Upper lobe of left lung (tissue), 6 donors: ENCODE measurements at regions not wholly inside any gene's neighbourhood (a gene's known extent, or its start where the extent isn't known, plus 50 kb on each side); places are given as distances from the start of the nearest gene placed in this dataset.

Experiments used
- ATAC-seq, 2 donors: fragments of 200-7000 bp; cut with Tn5 transposase; one replicate each; pipeline ENCODE4 v1.9.1; 2022; ENCODE audit warnings: mild to moderate bottlenecking in 2 of 2, moderate library complexity in 2 of 2; ENCODE audit not compliant: low FRiP score in 2 of 2
- DNase-seq, 2 donors: peaks; one replicate each; pipeline ENCODE4 v3.0.0-alpha.2; 2019 to 2020
- H3K27ac ChIP-seq, 4 donors: fragments of 200-600 bp; sonication (generic); one replicate each; pipeline ENCODE4 v1.5.1; 2016 to 2019
- H3K27me3 ChIP-seq, 4 donors: fragments of 200-600 bp; sonication (generic); one replicate each; pipeline ENCODE4 v1.5.1; 2017 to 2019
- H3K36me3 ChIP-seq, 4 donors: fragments of 200-600 bp; sonication (generic); one replicate each; pipeline ENCODE4 v1.5.1; 2016 to 2019
- H3K4me1 ChIP-seq, 4 donors: fragments of 200-600 bp; sonication (generic); one replicate each; pipeline ENCODE4 v1.5.1; 2018 to 2019
- H3K4me3 ChIP-seq, 4 donors: fragments of 200-600 bp; sonication (generic); one replicate each; pipeline ENCODE4 v1.5.1; 2017 to 2019; ENCODE audit warnings: mild to moderate bottlenecking in 2 of 4, moderate library complexity in 1 of 4
- H3K9me3 ChIP-seq, 4 donors: fragments of 200-600 bp; sonication (generic); one replicate each; pipeline ENCODE4 v1.5.1; 2018 to 2019
- EP300 ChIP-seq, 4 donors: sonication (generic); formaldehyde crosslinking; IDR thresholded peaks; one replicate each; pipeline ENCODE4 v1.5.1; 2017; ENCODE audit warnings: antibody characterized with exemption in 4 of 4, control low read depth in 2 of 4
- POLR2A ChIP-seq, 4 donors: fragments of 450-650 bp; IDR thresholded peaks; one replicate each; pipeline ENCODE4 v1.5.1; 2016 to 2017; ENCODE audit warnings: antibody characterized with exemption in 4 of 4, mild to moderate bottlenecking in 2 of 4
- POLR2AphosphoS5 ChIP-seq, 2 donors: sonication (generic); formaldehyde crosslinking; IDR thresholded peaks; one replicate each; pipeline ENCODE4 v1.5.1; 2017; ENCODE audit warnings: antibody characterized with exemption in 2 of 2
- WGBS, 2 donors: methylation state at CpG; one replicate each; pipeline ENCODE4 v1.1.5; 2017 to 2018; 5-methylcytosine and 5-hydroxymethylcytosine counted together
- TF ChIP-seq, protein P1 (sequence below), 6 experiments: fragments of 450-650 bp in 4 of 6; fragments of 200-600 bp in 2 of 6; sonication (generic) in 2 of 6; IDR thresholded peaks; one replicate each; pipeline ENCODE4 v1.5.1; 2016 to 2019; ENCODE audit warnings: antibody characterized with exemption in 6 of 6
- donor health status: DM: no; HTN: no; CAD: no; lungs with moderate emphysema.
- donor health status: DM: no; HTN: yes; CAD: no; lungs with severe emphysema.

GRCh38 chr1:60134716-60135115 is 61.1 kb upstream of the C1orf87 start:
- no peaks in the 10 kb centered on the region for H3K36me3 ChIP-seq
- TF ChIP-seq EP300 (IDR thresholded peaks at IDR 0.05) (no peak), POLR2A (IDR thresholded peaks at IDR 0.05) (no peak), POLR2AphosphoS5 (IDR thresholded peaks at IDR 0.05) (no peak)
- TF ChIP-seq, protein P1, sequence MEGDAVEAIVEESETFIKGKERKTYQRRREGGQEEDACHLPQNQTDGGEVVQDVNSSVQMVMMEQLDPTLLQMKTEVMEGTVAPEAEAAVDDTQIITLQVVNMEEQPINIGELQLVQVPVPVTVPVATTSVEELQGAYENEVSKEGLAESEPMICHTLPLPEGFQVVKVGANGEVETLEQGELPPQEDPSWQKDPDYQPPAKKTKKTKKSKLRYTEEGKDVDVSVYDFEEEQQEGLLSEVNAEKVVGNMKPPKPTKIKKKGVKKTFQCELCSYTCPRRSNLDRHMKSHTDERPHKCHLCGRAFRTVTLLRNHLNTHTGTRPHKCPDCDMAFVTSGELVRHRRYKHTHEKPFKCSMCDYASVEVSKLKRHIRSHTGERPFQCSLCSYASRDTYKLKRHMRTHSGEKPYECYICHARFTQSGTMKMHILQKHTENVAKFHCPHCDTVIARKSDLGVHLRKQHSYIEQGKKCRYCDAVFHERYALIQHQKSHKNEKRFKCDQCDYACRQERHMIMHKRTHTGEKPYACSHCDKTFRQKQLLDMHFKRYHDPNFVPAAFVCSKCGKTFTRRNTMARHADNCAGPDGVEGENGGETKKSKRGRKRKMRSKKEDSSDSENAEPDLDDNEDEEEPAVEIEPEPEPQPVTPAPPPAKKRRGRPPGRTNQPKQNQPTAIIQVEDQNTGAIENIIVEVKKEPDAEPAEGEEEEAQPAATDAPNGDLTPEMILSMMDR (IDR thresholded peaks at IDR 0.05) = no peak
- 90 to 98% methylated on average over 2 of the region's 2 CpGs for WGBS, 2 donors
- no peaks in the 10 kb centered on the region for H3K9me3 ChIP-seq
- H3K27ac ChIP-seq = no peak overlapping the region
- no peak for ATAC-seq
- no peak for DNase-seq
- H3K4me1 ChIP-seq = peaks cover 0 to 10% (median 2%) of the 10 kb centered on the region in 4 donors
- H3K4me3 ChIP-seq = no peak overlapping the region
- no peaks in the 10 kb centered on the region for H3K27me3 ChIP-seq

- Histone ChIP-seq H3K36me3 (no peaks in the 10 kb centered on the region), H3K9me3 (no peaks in the 10 kb centered on the region), H3K4me3 (no peak overlapping the region), H3K27ac (no peak overlapping the region), H3K27me3 (no peaks in the 10 kb centered on the region), H3K4me1 (peaks cover 0 to 10% (median 2%) of the 10 kb centered on the region in 4 donors)
- peak in 1 of 2 donors; percentile 60 for ATAC-seq
- TF ChIP-seq, protein P1 (IDR thresholded peaks at IDR 0.05) = no peak
- TF ChIP-seq POLR2A (IDR thresholded peaks at IDR 0.05) (no peak), POLR2AphosphoS5 (IDR thresholded peaks at IDR 0.05) (no peak), EP300 (IDR thresholded peaks at IDR 0.05) (no peak)
- DNase-seq = peak in 1 of 2 donors; percentile 51
Observed at GRCh38 chr1:60133848-60134247, 60.3 kb upstream of the C1orf87 start.

DNA sequence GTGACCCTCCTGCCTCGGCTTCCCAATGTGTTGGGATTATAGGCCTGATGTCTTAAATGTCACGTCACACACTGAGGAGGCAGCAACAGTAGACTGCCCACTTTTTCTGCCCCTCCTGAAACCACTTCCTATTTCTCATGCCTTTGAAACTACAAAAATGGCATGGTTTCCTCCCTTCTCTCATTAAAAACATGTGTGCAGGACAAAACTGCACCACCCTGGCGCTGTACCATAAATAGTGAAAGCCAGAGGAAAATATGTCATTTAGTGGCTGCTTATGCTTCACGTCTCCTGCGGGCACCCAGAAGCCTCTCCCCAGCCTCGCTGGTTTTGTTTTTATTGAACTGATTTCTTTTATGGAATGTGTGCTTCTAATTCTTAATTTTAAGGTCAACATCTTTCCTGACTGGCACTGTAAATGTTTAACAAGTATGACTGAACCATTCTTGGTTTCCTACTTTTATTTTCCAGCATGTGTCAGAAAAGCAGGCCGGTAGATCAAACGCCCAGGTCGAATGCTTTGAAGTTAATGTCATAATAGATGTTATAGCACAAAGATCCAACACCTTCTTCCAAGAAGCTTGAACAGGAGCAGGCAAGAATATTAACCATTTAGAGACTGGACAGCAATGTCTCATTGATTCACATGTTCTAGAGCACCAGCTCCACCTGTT is 59.6 kb upstream of the C1orf87 start:
- Histone ChIP-seq H3K36me3 (no peaks in the 10 kb centered on the region), H3K27me3 (no peaks in the 10 kb centered on the region), H3K4me1 (peaks cover 0 to 10% (median 2%) of the 10 kb centered on the region in 4 donors), H3K27ac (no peak overlapping the region), H3K9me3 (no peaks in the 10 kb centered on the region), H3K4me3 (no peak overlapping the region)
- no peak for TF ChIP-seq POLR2A (IDR thresholded peaks at IDR 0.05)
- TF ChIP-seq EP300 (IDR thresholded peaks at IDR 0.05) = no peak
- TF ChIP-seq POLR2AphosphoS5 (IDR thresholded peaks at IDR 0.05) = no peak
- TF ChIP-seq, protein P1 (IDR thresholded peaks at IDR 0.05) = no peak
- 35 to 45% methylated on average over 9 of the region's 9 CpGs for WGBS, 2 donors
- ATAC-seq (peak in 1 of 2 donors; percentile 72), DNase-seq (no peak)

- WGBS, 2 donors = 84 to 85% methylated on average over 5 of the region's 5 CpGs
- TF ChIP-seq POLR2AphosphoS5 (IDR thresholded peaks at IDR 0.05) (no peak), EP300 (IDR thresholded peaks at IDR 0.05) (no peak), POLR2A (IDR thresholded peaks at IDR 0.05) (no peak)
- TF ChIP-seq, protein P1 (IDR thresholded peaks at IDR 0.05) = no peak
Observed at GRCh38 chr1:60132108-60132507, 58.5 kb upstream of the C1orf87 start.

GRCh38 chr1:60130703-60131102 is 57.1 kb upstream of the C1orf87 start:
- DNase-seq = no peak
- TF ChIP-seq EP300 (IDR thresholded peaks at IDR 0.05) = no peak
- TF ChIP-seq, protein P1 (IDR thresholded peaks at IDR 0.05) = no peak
- TF ChIP-seq POLR2A (IDR thresholded peaks at IDR 0.05) = no peak
- TF ChIP-seq POLR2AphosphoS5 (IDR thresholded peaks at IDR 0.05) = no peak
- no peak overlapping the region for H3K4me3 ChIP-seq
- H3K36me3 ChIP-seq = no peaks in the 10 kb centered on the region
- H3K9me3 ChIP-seq = no peaks in the 10 kb centered on the region
- no peak for ATAC-seq
- 64 to 90% methylated on average over 3 of the region's 3 CpGs for WGBS, 2 donors
- no peak overlapping the region for H3K27ac ChIP-seq
- H3K27me3 ChIP-seq = no peaks in the 10 kb centered on the region
- H3K4me1 ChIP-seq = peaks cover 0 to 10% (median 2%) of the 10 kb centered on the region in 4 donors

More at GRCh38 chr1:60132108-60132507, 58.5 kb upstream of the C1orf87 start:
- no peak for DNase-seq
- H3K4me1 ChIP-seq = peaks cover 0 to 10% (median 2%) of the 10 kb centered on the region in 4 donors
- no peak for ATAC-seq
- no peaks in the 10 kb centered on the region for H3K9me3 ChIP-seq
- H3K4me3 ChIP-seq = no peak overlapping the region
- H3K27me3 ChIP-seq = no peaks in the 10 kb centered on the region
- H3K27ac ChIP-seq = no peak overlapping the region
- no peaks in the 10 kb centered on the region for H3K36me3 ChIP-seq
